ENCODE measurements at regions not wholly inside any gene's neighbourhood (a gene's known extent, or its start where the extent isn't known, plus 50 kb on each side); places are given as distances from the start of the nearest gene placed in this dataset.
"Not testable (repeated sequence)": the region's sequence is repeated elsewhere in the genome, so short reads cannot be mapped to it uniquely, and the experiment has no call there.

DNA sequence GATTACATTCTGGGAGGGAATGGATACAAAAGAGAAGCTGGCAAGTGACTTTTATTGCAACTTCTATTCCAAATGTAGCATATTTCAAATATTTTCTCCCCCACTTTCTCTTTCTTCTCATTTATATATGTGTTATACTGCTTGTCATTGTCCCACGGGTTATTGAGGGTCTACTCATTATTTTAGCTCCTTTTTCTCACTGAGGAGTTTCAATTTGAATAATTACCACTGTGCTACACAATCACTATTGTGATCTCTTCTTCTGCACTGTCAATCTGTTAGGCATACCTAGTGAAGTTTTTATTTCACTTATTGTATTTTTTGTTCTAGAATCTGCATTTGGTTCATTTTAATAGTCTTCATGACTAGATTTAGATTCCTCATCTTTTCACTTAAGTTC, 339.7 kb downstream of the PTPRC start:
- no peak for FAIRE-seq

DNA sequence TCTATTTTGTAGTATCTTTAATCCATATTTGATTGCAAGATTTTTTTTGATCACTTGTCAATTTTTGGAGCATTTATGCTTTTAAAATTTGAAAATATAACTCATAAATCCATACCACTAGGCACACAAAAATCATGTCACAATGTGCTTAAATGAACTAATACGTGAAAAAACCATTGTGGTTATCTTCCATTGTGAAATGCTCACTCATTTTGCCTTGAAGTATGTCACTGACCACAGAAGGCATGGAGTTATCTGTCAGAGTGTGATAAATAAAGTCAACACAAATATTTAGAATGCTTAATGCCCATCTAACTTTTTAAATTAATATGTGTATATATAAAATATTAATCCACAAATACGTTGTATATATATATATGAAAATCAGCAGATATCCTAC, 347.2 kb downstream of the PTPRC start:
- FAIRE-seq, result peak; percentile 60

DNA sequence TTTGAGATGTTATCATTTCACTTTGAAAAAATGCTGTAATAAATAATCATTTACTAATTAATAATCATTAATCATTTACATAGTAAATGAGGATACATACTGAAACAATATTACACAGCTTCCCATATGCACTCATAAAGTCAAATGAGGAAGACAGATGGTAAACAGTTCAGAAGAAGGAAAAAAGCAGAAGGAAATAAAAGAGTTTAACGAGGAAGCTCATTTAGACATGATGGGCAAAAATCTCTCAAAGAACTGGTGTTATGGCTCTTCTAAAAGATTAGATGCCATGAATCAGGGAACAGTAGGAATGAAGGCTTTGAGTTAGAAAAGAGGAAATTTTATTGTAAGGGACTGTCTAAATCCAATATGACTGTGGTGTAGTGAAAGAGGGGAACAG, 347.6 kb downstream of the PTPRC start:
- FAIRE-seq, result no peak

DNA sequence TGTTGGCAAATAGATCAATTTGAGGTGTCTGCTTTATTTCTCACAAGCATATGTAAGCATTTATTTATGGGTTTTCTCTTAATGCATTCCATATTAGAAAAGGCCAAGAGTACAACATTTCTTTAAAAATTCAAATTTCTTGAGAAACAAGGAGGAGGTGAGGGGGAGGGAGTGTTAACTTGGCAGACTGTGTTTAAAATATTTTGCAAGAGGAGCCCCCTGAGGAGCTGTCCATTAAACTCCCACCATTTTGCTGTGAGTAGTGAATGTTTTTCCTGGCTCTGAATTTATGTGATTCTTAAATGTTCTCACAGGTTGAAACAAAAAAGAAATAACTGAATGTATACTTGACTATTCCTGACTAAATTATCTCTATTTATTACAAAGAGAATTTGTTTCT, 363.8 kb downstream of the PTPRC start:
- no peak for FAIRE-seq

DNA sequence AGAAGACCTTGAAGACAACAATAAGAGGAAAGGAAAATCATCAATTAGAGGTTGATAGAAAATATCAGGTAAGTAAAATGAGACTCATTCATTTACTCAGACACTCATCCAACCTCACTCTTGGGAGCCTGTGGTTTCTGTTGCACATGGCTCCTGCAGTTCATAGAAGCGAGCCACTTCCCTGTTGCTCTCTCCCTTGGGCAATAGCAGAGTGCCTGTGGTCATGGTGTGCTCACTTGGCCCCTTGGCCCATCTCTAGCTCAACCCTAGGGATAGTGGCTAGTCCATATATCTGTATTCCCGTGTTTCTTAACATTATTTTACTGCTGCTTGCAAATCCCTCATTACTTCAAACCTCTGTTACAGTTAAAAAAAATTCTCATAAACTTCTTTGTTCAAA, 368.6 kb downstream of the PTPRC start:
- FAIRE-seq, result no peak

DNA sequence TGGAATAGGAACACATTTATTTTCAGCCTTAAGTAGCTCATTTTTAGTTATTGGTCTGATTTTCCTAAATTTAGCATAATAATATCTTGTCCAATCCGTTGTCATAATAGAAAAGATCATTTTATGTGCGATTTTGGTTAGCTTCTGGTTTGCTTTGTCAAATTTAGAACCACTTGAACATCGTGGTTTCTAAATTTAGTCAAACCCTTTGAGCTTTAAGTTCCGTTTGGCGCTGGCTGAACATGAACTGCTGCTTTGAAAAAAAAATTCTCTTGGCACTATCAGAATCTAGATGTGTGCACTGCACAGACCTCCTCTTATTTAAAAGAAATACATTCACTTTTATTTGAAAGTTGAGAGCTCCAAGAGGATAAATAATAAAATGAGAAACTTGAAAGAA, 370.6 kb downstream of the PTPRC start:
- no peak for FAIRE-seq

DNA sequence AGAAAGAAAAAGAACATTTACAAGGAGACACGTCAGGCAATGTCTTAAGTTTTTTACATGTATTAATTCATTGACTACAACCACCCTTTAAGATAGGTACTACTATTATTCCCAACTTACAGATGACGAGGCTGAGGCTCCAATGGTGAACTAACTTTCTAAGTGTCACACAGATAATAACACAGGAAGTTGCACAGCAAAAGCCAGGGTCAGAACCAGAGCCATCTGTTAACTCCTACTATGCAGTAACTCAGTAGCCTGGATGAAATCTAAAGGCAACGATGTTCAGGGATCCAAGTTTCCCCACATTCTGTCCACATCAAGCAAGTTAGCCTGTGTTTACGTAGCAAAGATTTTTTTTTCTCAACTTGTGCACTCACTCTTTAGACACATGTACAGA, 371.7 kb downstream of the PTPRC start:
- no peak for FAIRE-seq

DNA sequence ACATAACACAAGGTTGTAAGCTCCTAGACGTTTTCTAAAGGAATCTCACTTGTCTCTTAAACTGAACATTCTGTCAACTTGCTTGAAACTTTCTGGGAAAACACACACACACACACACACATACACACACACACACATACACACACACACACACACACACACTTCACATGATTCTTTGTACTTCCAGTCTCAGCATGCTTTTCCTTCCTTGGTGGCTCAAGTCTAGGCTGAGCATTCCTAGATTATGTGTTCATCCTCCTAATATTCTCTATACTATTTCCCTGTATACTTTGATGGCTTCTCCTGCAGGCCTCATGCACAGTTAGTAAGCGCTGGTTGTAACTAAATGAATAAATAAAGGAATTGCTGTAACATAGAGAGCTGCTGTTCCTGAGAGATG, 372.1 kb downstream of the PTPRC start:
- FAIRE-seq, result no peak

DNA sequence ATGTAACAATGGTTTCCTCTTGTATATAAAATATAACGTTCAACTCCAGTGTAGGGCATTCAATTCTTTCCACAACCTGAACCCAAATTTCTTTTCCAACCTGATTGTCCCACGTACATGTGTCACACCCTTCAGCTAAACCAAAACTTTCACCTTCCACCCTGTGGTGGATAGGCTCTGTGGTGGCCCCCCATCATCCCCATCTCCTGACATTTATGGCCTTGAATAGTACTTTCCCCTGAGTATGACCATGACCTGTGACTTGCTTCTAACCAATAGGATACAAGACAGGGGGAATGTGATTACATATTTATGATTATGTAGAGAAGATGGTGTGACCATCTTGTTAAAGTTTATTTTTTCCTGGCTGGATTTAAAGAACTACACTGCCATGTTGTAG, 377.0 kb downstream of the PTPRC start:
- no peak for FAIRE-seq

DNA sequence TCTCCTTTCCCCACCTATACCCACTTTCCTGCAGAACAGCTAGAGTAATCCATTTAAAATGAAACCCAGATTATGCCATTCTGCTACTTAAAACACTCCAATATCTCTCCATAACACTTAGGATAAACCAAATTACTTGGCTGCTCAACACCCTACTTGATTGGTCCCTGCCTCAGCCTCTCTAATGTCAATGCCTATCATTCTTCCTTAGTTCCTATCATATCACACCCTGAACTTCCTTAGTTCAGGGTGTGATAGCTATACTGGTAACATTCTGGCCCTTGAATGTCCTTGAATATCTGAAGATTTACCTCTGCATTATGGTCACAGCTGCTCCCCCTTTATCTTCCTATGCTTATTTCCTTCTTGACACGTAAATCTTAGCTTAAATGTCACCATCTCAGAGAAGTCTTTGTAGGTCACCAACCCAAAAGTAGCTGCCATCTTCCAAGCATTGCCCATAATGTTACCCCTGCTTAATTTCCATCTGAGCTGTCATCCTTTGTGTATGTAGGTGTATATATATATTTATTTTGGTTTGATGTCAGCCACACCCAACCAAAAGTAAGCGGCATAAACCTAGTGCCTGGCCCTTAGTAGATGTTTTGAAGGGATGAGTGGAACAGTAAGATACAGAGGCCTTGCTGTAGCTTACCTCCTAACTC, 379.8 kb downstream of the PTPRC start:
- FAIRE-seq, result no peak

DNA sequence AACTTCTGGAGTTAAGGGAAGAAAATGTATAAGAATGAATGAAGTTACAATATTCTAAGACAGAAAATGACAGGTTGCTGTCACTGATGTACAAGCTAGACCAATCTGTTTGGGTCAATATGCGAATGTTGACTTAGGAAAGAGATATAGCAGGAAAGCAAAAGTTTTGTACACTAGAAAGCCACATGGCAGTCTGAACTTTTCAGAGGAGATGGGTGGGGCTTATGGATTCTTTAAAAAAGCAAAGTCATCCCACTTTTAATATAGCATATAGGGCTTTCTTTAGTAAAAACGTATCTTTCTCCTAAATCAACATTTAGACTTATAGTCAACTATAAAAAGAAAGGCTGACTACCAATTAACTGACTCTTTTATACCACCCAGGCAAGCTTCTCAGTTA, 381.2 kb downstream of the PTPRC start:
- FAIRE-seq, result no peak

DNA sequence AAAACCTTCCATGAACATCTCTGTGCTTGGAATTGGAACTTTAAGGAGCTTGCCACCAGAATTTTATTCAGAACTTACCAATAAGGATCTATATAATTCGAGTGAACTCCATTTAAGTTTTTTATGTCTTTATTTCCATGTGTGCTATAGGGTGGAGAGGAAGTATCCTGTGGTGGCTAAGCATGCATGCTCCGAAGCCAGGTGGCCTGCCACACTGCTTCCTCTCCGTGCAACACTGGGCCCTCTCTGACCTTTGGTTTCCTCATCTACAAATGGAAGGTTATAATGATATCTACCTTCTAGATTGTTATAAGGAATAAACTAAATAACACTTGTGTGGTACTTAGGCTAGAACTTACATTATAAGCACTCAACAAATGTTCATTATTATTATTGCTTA, 382.1 kb downstream of the PTPRC start:
- FAIRE-seq, result no peak

DNA sequence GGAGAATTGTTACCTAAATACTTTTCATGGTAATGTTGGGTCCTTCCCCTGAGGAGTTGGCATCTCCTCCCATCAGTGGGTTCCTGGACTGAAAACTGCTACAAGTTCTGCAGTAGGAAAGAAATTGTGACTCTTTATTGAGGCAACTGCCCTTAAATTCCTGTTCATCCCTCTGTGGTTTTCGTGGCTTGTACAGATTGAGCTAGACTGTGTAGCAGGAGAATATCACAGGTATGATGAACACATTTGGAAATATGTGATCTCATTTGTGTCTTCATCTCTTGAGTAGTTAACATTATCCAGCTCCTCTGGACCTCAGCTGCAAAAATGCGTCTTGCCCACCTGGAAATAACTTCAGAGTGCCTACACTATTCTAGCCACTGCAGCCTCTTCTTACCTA, 390.6 kb downstream of the PTPRC start:
- FAIRE-seq, result no peak

DNA sequence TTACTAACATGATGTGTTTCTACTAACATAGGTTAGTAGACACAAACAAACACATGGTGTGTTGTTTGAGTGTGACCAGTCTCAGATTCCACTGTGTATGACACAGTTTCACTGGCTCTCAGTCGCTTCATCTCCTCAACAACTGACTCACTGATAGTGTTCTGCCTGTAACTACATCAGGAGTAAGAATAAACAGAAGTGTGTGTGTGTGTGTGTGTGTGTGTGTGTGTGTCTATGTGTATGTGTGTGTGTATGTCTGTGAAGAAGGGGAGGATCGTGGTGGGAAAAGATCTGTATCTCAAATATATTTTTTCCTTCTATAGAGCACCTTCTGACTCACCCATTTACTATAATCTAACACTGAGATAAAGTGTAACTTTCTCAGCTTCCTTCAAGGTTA, 391.0 kb downstream of the PTPRC start:
- no peak for FAIRE-seq

DNA sequence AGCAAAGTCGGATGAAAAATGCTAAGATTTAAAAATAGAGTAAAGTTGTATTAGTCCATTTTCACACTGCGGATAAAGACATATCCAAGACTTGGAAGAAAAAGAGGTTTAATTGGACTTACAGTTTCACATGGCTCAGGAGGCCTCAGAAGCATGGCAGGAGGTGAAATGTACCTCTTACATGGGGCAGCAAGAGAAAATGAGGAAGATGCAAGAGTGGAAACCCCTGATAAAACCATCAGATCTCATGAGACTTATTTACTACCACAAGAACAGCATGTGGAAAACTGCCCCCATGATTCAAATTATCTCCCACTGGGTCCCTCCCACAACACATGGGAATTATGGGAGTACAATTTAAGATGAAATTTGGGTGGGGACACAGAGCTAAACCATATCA, 391.7 kb downstream of the PTPRC start:
- FAIRE-seq, result not testable (repeated sequence)

DNA sequence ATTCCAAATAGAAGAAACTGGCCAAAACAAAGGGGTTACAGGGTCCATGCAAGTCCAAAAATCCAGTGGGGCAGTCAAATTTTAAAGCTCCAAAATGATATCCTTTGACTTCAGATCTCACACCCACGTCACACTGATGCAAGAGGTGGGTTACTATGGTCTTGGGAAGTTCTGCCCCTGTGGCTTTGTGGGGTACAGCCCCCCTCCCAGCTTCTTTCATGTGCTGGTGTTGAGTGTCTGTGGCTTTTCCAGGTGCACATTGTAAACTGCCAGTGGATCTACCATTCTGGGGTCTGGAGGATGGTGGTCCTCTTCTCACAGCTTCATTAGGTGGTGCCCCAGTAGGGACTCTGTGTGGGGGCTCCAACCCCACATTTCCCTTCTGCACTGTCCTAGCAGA, 392.3 kb downstream of the PTPRC start:
- FAIRE-seq, result not testable (repeated sequence)

DNA sequence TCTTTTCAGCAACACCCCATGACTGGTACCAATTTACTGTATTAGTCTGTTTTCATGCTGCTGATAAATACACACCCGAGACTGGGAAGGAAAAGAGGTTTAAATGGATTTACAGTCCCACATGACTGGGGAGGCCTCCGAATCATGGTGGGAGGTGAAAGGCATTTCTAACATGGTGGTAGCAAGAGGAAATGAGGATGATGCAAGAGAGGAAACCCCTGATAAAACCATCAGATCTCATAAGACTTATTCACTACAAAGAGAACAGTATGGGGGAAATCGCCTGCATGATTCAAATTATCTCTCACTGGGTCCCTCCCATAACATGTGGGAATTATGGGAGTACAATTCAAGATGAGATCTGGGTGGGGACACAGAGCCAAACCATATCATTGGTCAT, 393.6 kb downstream of the PTPRC start:
- not testable (repeated sequence) for FAIRE-seq

DNA sequence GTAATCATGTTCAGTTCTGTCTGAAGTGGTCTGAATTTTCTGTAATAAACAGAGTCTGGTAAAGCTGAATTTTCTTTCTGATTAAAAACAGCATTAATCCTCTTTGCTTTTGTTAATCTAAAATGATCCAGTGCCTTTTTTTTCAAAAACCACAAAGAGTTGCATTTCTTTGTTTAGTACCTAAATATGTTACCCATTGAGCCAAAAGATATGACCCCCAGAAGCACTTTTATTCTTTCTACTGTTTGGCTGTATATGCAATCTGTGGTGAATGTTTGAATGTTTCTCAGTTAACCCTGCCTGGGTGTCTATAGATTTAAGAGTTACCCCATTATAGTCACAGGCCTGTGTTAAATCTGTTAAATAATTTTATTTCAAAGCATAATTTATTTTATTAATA, 394.8 kb downstream of the PTPRC start:
- FAIRE-seq, result no peak

DNA sequence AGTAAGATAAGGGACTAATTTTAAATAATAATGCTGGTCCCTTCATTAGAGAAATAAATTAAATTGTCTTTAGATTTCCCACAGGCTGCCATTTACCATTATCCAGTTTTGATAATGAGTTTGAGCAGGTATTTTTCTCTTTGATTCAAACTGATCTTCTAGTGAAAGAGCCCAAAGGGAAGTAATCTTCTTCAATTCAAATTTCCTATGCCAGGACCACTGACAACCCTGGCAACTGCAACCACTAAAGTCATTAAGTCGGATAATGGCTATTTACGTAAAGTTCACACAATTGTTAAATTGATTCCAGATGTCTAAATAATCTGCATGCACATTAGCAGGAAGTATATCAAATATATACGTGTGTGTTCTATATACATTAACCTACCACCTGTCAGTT, 399.3 kb downstream of the PTPRC start:
- FAIRE-seq, result no peak

DNA sequence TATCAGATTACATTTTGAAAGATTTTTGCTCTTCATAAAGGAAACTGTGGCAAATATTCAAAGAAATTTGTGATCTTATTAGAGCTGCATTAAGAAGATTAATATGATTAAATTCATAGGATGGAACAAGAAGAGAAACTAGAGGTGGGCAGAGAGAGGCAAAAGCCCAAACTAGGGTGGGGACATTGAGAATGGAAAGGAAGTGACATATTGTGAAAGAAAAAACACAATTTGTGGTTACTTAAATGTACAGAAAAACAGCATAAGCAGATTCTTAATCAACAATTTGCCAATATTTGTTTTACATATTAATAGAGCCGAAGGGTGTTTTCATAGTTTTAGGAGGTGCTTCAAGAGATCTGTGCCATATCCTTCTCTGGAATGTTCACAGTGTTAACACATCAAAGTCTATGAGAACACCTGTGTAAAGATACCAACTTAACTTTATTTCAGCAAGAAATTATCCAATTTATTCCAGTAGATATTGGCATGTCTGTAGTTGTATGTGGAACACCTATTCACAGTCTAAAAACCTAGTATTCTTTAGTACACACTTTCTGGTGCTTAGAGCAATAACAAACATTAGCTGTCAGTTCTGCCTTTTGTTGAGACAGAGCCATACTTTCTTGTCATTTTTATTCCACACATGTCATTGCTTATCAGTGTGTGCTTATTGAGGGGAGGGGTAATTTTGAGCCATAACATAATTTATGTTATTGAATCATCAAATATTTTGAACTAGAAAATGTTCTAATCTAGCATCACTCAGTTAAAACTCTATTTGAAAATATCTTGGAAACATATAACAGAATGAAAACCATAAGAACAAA, 401.5 kb downstream of the PTPRC start:
- FAIRE-seq, result no peak

DNA sequence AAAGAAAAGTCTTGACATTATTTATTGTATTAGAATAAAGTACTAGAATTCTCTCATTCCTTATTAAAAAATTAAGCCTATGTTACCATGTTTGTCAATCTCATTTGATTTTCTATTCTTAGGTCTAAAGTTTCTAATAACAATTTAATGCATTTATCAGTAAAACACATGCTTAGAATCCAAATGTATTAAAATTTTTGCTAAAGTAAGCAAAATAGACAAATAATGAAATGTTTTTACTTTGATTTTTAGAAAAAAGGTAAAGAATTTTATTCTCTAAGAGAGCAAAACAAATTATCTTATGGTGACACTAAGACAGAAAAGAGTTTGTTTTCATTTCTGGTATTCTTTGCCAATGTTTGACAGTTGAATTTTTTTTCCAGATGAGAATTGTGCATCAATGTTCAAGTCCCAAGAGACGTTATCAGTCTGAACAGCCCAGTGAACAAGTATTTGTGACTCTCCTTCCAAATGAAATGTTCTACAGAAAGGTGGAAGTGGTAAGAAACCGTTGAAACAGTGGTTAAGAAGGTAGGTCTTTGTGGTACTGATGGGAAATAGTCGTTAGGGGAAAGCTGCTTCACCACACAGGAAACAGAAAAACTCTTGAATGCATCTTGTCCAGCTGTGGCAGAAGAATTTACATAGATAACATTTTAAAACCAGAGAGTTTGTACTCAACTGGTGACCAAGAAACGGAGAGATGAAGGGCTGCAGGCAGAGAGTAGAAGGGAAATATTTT, 402.5 kb downstream of the PTPRC start:
- no peak for FAIRE-seq

DNA sequence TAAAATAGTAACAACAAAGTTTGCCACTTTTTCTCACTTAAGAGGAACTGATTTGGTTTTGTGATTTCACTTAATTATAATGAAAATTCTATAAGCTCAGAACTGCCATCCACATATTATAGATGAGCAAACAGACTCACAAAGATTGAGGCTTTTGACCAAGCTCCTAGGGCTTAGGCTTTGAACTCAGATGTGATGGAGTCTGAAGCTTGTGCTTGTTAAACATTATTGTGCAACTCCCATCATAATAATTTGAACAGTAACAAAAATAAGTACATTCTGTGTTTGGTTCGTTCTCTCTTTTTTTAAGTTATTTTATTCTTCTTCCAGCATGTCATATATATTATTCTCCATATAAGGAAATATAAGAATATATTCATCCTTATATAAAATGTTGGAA, 403.4 kb downstream of the PTPRC start:
- no peak for FAIRE-seq

DNA sequence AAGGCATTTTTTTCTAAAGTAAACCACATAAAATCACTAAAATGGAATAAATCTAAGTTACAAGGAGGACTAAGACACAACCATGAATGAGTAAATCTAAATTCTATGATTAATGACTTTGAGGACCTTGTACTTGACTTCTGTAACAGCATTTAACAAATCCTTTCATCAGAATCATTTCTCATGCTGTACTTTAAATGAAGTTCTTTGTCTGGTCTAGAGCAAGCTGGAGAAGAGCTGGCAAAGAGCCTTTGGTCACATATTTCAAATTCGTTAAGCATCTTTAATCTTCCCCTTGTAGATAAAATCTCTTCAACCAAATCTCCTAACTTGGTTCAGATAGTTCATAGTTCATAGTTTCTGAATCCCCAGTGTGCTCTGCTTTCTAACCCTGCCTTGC, 405.4 kb downstream of the PTPRC start:
- FAIRE-seq, result no peak

DNA sequence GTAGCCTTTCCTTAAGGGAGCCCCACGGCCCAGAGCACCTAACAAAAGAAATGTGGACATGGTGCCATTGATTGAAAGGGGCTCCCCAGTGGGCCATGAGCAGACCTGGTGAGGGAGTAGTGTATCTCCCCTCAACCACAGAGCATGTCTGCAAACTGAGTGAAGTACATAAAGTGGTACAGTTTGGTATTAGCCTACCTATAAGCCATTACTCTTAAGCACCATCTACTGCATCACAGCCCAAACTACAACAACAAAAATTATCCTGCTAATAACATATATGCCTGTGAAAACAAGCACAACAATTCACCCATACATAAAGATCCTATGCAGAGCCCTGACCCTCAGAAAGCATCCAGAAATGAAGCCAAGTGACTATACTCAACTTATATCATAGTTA, 407.8 kb downstream of the PTPRC start:
- FAIRE-seq, result no peak
